ENCODE measurements at regions not wholly inside any gene's neighbourhood (a gene's known extent, or its start where the extent isn't known, plus 50 kb on each side); places are given as distances from the start of the nearest gene placed in this dataset.

GRCh38 chr4:8773124-8773931, 98.3 kb downstream of the HMX1 start:
- DNase-seq: no peak

GRCh38 chr4:8772499-8773123, 99.0 kb downstream of the HMX1 start:
- DNase-seq: no peak

- no peak for DNase-seq
Observed at GRCh38 chr4:8771666-8772065, 100.0 kb downstream of the HMX1 start.

GRCh38 chr4:8771258-8771590, 100.4 kb downstream of the HMX1 start:
- DNase-seq: no peak

GRCh38 chr4:8770518-8771257, 101.0 kb downstream of the HMX1 start:
- DNase-seq: no peak

- no peak for DNase-seq
Observed at GRCh38 chr4:8769645-8770517, 101.8 kb downstream of the HMX1 start.

GRCh38 chr4:8768357-8768999, 103.2 kb downstream of the HMX1 start:
- DNase-seq: no peak

- no peak for DNase-seq
Observed at GRCh38 chr4:8766610-8767009, 105.0 kb downstream of the HMX1 start.

GRCh38 chr4:8765631-8766590, 105.7 kb downstream of the HMX1 start:
- no peak for DNase-seq

- DNase-seq: no peak
Observed at GRCh38 chr4:8765084-8765483, 106.6 kb downstream of the HMX1 start.

- no peak for DNase-seq
Observed at GRCh38 chr4:8763966-8764901, 107.4 kb downstream of the HMX1 start.

- DNase-seq: no peak
Observed at GRCh38 chr4:8762951-8763735, 108.5 kb downstream of the HMX1 start.

- no peak for DNase-seq
Observed at GRCh38 chr4:8762356-8762755, 109.3 kb downstream of the HMX1 start.

GRCh38 chr4:8761824-8762205, 109.8 kb downstream of the HMX1 start:
- DNase-seq: no peak

GRCh38 chr4:8761167-8761823, 110.3 kb downstream of the HMX1 start:
- no peak for DNase-seq

- no peak for DNase-seq
Observed at GRCh38 chr4:8760561-8760960, 111.1 kb downstream of the HMX1 start.

GRCh38 chr4:8759987-8760386, 111.7 kb downstream of the HMX1 start:
- DNase-seq: no peak

- DNase-seq: no peak
Observed at GRCh38 chr4:8756816-8757215, 114.8 kb downstream of the HMX1 start.

Measured in activated CD4-positive, alpha-beta T cell treated with anti-CD3 and anti-CD28 coated beads, Interleukin-2, amount 50 U/mL, for 16 hours (primary cell).